22Rv1 (cell line): ENCODE measurements at regions not wholly inside any gene's neighbourhood (a gene's known extent, or its start where the extent isn't known, plus 50 kb on each side); places are given as distances from the start of the nearest gene placed in this dataset.

ENCODE experiments used
- H3K27ac ChIP-seq: fragments of 450-650 bp; 2 replicates; pipeline ENCODE4 v1.5.1; 2017
- CTCF ChIP-seq: fragments of 450-650 bp; IDR thresholded peaks from 2 replicates; pipeline ENCODE4 v1.5.1; 2017; ENCODE audit warnings: mild to moderate bottlenecking
- ZFX ChIP-seq: fragments of 450-650 bp; IDR thresholded peaks from 2 replicates; pipeline ENCODE4 v1.6.1; 2017; ENCODE audit warnings: antibody characterized with exemption, borderline replicate concordance

DNA sequence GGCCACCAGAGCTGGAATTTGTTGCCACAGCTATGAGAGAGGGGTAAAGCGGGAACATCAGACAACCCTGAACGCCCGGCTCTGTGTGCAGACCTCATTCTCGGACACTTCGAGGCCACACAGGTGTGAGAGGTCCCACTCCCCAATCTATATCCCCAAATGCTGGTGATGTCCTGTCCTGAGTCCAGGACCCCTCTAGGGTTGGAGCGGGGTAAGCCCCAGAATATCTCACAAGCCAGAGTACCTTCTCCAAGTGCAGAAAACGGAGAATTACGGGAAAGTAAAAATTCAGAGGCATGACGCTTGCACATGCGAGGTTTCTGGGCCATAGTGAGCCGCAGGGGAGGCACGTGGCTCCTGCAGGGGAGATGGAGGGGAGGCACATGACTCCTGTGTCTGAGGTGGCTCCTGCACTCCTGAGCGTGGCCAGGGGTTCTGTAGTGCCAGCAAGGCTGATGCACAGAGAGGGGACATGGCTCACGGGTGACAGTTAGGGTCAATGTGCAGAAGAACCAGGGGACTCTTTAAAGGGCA lies 248.0 kb downstream of the RBFOX3 start:
- H3K27ac ChIP-seq = no peak overlapping the region
- TF ChIP-seq ZFX (no peak), CTCF (no peak)

DNA sequence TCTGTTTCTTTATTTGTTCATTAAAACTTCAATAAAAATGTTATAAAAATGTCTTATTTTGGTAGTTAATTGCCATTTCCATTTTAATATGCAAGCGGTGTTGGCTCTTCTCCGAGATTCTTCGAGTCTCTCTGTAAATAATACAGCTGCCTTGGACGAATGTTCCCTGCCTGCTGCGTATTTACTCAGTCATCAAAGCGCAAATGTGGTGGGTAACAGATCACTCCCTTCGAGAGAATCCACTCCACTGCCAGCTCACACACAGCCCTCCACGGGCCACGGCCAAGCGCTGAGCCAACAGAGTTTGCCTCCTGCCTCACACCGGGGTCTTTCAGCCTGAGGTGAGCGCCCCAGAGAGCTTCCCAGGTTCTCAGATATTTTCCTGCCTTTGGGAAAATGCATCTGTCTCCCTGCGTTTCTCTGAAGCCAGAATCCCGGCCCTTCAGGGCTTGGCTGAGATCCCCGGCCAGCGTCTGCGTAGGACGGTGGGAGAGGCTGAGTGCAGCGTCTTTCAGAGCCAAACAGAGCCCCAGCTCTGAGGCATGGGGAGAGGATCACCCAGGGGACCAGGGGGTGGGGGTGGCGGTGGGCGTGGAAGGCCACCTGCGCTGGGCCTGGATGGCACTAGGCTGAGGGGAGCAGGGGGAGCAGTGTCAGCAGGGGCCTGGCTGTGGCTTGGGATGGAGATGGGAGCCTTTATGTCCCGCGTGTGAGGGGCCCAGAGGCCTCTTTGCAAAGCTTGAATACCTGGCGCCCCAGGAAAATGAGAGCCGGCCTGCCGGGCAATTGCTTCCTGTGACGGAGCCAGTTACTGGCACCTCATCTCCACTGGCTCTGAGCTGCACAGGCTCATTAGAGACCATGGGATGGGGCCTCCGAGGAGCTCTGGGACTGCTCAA lies 248.7 kb downstream of the RBFOX3 start:
- H3K27ac ChIP-seq = no peak overlapping the region
- TF ChIP-seq ZFX = no peak
- TF ChIP-seq CTCF = no peak

DNA sequence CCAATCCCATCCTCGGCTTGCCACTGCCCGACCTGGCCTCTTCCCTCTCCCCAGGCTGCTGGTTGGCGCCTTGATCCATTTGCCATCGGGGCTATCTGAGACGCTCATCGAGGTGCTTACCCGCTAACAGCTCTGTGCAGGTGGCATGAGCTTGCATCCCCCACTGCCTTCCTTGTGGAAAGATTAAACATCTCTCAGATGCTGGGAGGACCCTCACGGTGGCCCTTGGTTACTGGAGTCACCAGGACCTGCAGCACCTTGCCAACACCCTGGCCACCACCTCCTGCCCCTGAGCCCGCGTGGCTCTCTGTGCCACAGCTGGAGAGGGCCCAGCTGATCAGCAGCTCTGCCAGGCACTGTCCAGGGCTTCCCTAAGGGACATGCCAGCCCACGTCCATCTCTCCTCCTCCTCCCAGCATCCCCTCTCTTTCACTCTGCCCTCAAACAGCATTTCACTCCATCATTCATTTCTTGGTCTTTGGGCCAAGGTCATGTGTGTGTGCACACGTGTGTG lies 249.6 kb downstream of the RBFOX3 start:
- no peak for TF ChIP-seq ZFX
- TF ChIP-seq CTCF = no peak
- no peak overlapping the region for H3K27ac ChIP-seq

DNA sequence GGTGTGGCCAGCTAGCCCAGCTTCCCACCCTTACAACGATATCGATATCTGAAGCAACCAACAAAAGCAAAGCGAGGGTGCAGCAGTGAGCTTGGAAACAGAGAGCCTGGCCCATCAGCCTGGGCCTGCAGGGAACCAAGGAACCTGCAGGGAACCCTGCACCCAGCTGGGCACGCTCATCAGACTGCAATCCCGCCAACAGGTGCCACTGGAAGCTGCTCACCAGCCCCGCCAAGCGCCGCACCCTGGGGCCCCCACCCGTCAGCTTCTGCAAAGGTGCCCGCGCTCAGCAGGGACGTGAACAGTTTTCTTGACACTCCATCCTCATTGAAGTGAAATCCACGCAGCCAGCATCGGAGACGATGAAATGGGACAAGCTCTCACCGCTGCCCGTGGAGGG lies 250.7 kb downstream of the RBFOX3 start:
- TF ChIP-seq CTCF = no peak
- TF ChIP-seq ZFX = no peak
- no peak overlapping the region for H3K27ac ChIP-seq

- TF ChIP-seq CTCF (no peak), ZFX (no peak)
- no peak overlapping the region for H3K27ac ChIP-seq
These were observed 253.9 kb downstream of the RBFOX3 start for GRCh38 chr17:79356839-79357447.

DNA sequence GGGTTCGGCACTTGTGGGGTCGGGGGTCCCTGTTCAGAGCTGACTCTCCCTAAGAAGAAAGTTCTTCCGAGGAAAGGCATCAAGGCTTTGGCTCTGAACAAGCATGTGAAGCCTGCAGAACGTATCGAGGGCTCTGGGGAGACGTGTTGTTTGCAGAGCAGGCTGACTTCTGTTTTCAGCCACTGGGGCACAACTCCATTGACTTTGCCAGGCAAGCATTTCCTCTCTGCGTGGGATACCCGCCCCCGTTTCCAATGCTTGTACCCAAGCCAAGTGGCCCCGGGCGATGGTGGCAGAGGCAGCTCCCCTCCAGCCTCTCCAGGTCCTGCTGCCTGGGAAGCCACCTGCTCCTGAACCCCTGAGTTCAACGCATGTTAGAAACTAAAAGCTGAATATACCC lies 255.7 kb downstream of the RBFOX3 start:
- TF ChIP-seq ZFX (no peak), CTCF (no peak)
- no peak overlapping the region for H3K27ac ChIP-seq

DNA sequence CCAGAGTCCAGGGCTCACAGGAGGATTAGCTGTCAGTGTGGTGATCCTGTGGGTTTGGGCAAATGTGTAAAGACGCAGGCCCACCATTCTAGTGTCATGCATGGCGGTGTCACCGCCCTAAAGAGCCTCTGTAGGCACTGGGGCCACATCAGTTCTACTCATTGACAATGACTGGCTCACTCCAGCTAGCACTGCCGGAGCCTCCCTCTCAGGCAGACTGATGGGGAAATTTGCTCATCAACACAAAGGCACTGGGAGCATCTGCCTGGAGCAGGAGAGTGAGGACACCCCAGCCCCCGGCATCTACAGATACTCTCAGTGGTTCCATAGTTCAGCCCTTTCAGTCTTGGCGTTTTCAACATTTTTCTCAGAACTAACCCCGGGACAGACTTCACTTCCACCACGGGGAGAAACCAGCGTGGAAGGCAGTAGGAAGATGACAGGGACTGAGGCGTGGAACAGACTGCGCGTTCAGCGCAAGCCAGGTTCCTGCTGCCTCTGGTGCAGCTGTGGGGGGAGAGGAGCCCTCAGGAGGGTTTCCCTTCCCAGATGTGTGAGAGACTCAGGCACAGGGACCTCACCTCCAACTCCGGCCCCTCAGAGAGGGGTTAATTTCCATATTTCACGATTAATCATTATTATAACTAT lies 256.6 kb downstream of the RBFOX3 start:
- TF ChIP-seq CTCF = no peak
- TF ChIP-seq ZFX = no peak
- no peak overlapping the region for H3K27ac ChIP-seq
